Thoracic aorta (tissue), 2 donors: ENCODE measurements at regions not wholly inside any gene's neighbourhood (a gene's known extent, or its start where the extent isn't known, plus 50 kb on each side); places are given as distances from the start of the nearest gene placed in this dataset.

Source experiments
- ATAC-seq: fragments of 150-250 bp; one replicate; pipeline ENCODE4 v1.8.0; 2017; ENCODE audit warnings: low read depth; ENCODE audit not compliant: insufficient number of reproducible peaks, low FRiP score
- DNase-seq: peaks from one replicate; pipeline ENCODE4 v3.0.0-alpha.2; 2020; ENCODE audit warnings: low spot score
- H3K27ac ChIP-seq, 2 donors: fragments of 200-600 bp; sonication (generic); 1 replicate in 1 of 2; 2 replicates in 1 of 2; pipeline ENCODE4 v1.5.1; 2016; ENCODE audit warnings: mild to moderate bottlenecking in 2 of 2, moderate library complexity in 2 of 2
- H3K27me3 ChIP-seq: fragments of 200-600 bp; sonication (generic); replicated peaks from 2 replicates; pipeline ENCODE4 v1.6.0; 2016; ENCODE audit warnings: mild to moderate bottlenecking; ENCODE audit not compliant: insufficient read depth
- H3K36me3 ChIP-seq: fragments of 200-600 bp; sonication (generic); one replicate; pipeline ENCODE4 v1.5.1; 2016
- H3K4me1 ChIP-seq, 2 donors: fragments of 200-600 bp; sonication (generic); 1 replicate in 1 of 2; 2 replicates in 1 of 2; pipeline versions ENCODE4 v1.5.1 to v1.6.0; 2016; ENCODE audit warnings: low read depth in 2 of 2, mild to moderate bottlenecking in 1 of 2; ENCODE audit not compliant: control insufficient read depth in 1 of 2
- H3K4me3 ChIP-seq: fragments of 200-600 bp; sonication (generic); 2 replicates; pipeline ENCODE4 v1.5.1; 2016; ENCODE audit warnings: mild to moderate bottlenecking
- H3K9me3 ChIP-seq: fragments of 200-600 bp; sonication (generic); 2 replicates; pipeline ENCODE4 v1.5.1; 2016
- CTCF ChIP-seq: fragments of 200-600 bp; sonication (generic); IDR thresholded peaks from one replicate; pipeline ENCODE4 v1.5.1; 2019; ENCODE audit warnings: antibody characterized with exemption

DNA sequence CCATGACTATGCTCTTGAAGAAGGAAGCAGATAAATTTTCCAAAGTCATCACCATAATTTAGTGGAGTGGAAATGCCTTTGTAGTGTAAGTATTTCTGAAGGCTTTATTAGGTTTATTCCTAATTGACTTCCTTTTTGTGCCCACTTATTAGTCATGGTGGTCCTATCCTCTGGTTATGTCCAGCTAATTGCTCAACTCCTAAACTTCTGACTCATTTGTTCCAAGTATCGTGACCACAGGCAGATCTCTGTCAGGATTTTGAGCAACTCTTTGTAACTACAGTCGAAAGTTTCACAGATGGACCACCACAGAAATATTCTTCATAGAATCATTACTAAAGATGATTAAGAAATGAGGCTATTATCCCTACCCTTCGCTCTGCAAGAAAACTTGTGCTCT is 315.6 kb upstream of the PTCHD4 start:
- Histone ChIP-seq H3K36me3 (no peaks in the 10 kb centered on the region), H3K4me1 (no peaks in the 10 kb centered on the region), H3K27me3 (no peaks in the 10 kb centered on the region), H3K27ac (no peak overlapping the region), H3K4me3 (no peak overlapping the region), H3K9me3 (no peaks in the 10 kb centered on the region)
- DNase-seq (no peak), ATAC-seq (no peak)
- no peak for TF ChIP-seq CTCF

DNA sequence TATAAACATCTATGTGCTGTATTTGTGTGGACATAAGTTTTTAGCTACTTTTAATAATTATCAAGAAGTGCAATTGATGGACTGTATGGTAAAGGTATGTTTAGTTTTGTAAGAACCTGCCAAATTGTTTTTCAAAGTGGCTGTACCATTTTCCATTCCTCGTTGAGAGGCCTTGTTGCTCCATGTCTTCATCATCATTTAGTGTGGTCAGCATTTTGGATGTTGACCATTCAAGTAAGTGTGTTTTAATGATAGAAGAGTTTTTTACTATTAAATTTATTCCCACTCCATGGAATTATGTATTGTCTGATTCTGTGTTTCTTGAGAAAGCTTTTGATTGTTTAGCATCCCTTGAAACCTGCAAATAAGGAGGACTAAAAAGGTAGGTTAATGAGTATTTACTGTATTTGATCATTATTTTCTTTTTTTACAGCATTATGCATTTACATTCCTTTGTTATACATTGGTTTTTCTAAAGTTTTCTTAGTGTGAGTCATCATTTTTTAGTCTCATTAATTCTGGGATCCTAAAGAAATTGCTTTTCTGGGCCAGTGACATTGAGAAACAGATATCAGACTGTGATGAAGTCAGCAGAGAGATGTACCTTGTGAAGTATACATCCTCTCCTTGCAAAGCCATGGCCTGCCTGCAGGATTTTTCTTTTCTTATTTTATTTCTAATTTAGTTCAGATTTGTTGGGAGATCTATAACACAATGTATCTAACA is 312.8 kb upstream of the PTCHD4 start:
- no peak overlapping the region for H3K27ac ChIP-seq
- ATAC-seq (no peak), DNase-seq (no peak)
- H3K27me3 ChIP-seq = no peaks in the 10 kb centered on the region
- H3K4me3 ChIP-seq = no peak overlapping the region
- no peaks in the 10 kb centered on the region for H3K9me3 ChIP-seq
- no peaks in the 10 kb centered on the region for H3K4me1 ChIP-seq
- no peak for TF ChIP-seq CTCF
- no peaks in the 10 kb centered on the region for H3K36me3 ChIP-seq

GRCh38 chr6:48419992-48420391 is 309.0 kb upstream of the PTCHD4 start:
- H3K9me3 ChIP-seq = no peaks in the 10 kb centered on the region
- TF ChIP-seq CTCF = no peak
- H3K27me3 ChIP-seq = no peaks in the 10 kb centered on the region
- DNase-seq (no peak), ATAC-seq (no peak)
- H3K4me3 ChIP-seq = no peak overlapping the region
- no peaks in the 10 kb centered on the region for H3K4me1 ChIP-seq
- H3K36me3 ChIP-seq = no peaks in the 10 kb centered on the region
- no peak overlapping the region for H3K27ac ChIP-seq

GRCh38 chr6:48417927-48418326 is 306.9 kb upstream of the PTCHD4 start:
- no peak for DNase-seq
- Histone ChIP-seq H3K4me1 (no peaks in the 10 kb centered on the region), H3K36me3 (no peaks in the 10 kb centered on the region), H3K9me3 (no peaks in the 10 kb centered on the region), H3K4me3 (no peak overlapping the region), H3K27me3 (no peaks in the 10 kb centered on the region), H3K27ac (no peak overlapping the region)
- ATAC-seq = no peak
- no peak for TF ChIP-seq CTCF

DNA sequence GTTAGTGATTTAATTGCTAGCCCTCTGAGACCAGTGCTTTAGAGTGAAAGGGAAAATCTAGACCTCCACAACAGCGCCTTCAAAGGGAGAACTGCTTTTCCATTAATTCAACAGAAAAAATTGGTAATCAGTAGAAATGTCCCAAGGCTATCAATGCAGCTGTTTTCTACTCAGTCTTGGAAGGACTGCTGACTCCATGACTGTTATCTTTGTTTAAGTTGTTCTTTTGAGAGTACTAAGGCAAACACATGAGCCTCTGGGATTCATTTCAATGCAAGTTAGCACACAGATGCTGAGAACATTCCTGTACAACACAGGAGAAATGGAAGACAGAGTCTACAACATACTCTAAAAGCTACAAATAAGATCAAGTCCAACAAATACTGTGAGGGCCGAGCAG is 301.7 kb upstream of the PTCHD4 start:
- Histone ChIP-seq H3K4me3 (no peak overlapping the region), H3K27ac (no peak overlapping the region), H3K36me3 (no peaks in the 10 kb centered on the region), H3K9me3 (no peaks in the 10 kb centered on the region), H3K27me3 (no peaks in the 10 kb centered on the region), H3K4me1 (no peaks in the 10 kb centered on the region)
- ATAC-seq (no peak), DNase-seq (no peak)
- no peak for TF ChIP-seq CTCF
